ENCODE measurements at regions not wholly inside any gene's neighbourhood (a gene's known extent, or its start where the extent isn't known, plus 50 kb on each side); places are given as distances from the start of the nearest gene placed in this dataset.

GRCh38 chr3:90095811-90096210, 988.4 kb downstream of the EPHA3 start:
- TF ChIP-seq CTCF (IDR thresholded peaks at IDR 0.05) (no peak), POLR2A (IDR thresholded peaks at IDR 0.05) (no peak), EP300 (IDR thresholded peaks at IDR 0.05) (no peak), POLR2AphosphoS5 (IDR thresholded peaks at IDR 0.05) (no peak)

All from gastroesophageal sphincter (tissue), 3 donors.